ENCODE measurements at regions not wholly inside any gene's neighbourhood (a gene's known extent, or its start where the extent isn't known, plus 50 kb on each side); places are given as distances from the start of the nearest gene placed in this dataset.

DNA sequence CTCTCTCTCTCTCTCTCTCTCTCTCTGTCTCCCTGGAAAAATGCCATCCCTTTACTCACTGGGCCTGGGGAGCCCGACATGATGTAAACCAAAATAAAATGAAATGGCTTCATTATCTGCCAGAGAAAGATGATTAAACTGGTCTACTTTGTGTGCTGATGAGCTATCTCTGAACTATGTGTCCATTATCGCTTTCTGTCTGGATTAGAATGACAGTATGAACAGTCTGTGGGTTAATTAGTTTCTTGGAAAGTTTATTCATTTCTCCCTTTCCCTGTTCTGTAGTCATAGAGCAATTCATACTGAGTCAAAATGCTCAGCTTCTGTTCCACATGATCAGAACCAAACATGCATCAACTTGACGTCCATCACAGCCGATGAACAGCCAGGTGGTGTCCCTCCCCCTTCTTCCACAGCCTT is 72.4 kb upstream of the KCND3 start:
- Histone ChIP-seq H3K27me3 (ENCODE audit: control insufficient read depth, insufficient read depth, low read length) (no peaks in the 10 kb centered on the region), H3K4me3 (ENCODE audit: low read length) (no peak overlapping the region), H3K9me3 (ENCODE audit: control insufficient read depth, insufficient read depth, low read length) (no peaks in the 10 kb centered on the region), H3K27ac (ENCODE audit: low read length) (no peak overlapping the region), H3K36me3 (ENCODE audit: control insufficient read depth, insufficient read depth, low read length) (no peaks in the 10 kb centered on the region), H3K4me1 (ENCODE audit: control insufficient read depth, insufficient read depth, low read length) (no peaks in the 10 kb centered on the region)
- intact Hi-C loops (cut with micrococcal nuclease) = no loop called here
- DNase-seq (no peak), ATAC-seq (no peak)
- H3K27ac Mint-ChIP-seq = no peak overlapping the region
- WGBS (ENCODE audit: insufficient coverage) = 79% methylated on average over 3 of the region's 4 CpGs
- no peaks in the 10 kb centered on the region for H3K36me3 Mint-ChIP-seq
- H3K4me1 Mint-ChIP-seq = no peaks in the 10 kb centered on the region
- TF ChIP-seq CTCF (IDR thresholded peaks at IDR 0.05) = no peak
- H3K9me3 Mint-ChIP-seq = no peaks in the 10 kb centered on the region
- peaks cover 14 to 27% of the 10 kb centered on the region in 2 donors for H3K27me3 Mint-ChIP-seq (ENCODE audit: low read depth in 2 of 2)
- no peak overlapping the region for H3K4me3 Mint-ChIP-seq

DNA sequence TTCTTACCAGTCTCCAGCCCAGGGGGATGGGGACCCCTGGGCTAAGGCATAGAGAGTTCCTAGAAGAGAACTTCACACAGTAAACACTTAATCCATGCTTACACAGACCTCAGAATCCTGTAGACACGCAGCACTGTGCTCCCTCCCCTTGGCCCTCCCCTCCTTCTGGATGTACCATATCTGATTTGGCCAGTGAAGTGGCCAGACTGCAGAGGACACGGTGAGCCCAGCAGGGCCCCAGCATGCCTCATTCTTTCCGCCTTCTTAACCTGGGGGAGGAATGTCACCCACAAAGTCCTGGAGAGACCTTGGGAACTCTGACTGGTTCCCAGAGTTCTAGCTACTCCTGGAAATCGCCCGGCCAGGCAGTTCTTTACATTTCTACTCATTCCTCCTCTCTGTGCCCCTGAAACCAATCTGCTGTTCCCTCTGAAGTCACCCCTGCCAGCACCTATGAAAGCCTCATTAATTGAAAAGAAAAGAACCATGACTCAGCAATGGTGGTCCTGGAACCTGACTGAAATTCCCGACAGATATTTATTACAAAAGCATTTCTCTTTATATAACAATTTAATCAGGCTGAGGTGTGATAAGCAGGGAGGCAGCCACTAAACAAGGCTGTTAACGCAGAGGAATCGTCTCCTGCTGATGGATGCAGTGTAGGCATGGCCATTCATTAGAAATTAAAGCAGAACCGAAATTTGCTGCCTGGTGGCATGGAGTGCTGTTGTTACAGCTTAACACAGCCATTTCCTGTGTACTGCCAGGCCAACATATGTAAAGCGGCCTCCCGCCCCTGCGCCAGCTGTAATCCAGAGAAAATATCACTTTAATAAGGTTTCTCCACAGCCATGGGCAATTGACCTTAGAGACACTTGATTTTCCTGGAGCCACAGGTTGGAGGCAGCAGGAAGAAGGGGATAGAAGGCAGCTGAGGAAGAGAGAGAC is 74.6 kb upstream of the KCND3 start:
- Histone ChIP-seq H3K27ac (ENCODE audit: low read length) (no peak overlapping the region), H3K27me3 (ENCODE audit: control insufficient read depth, insufficient read depth, low read length) (no peaks in the 10 kb centered on the region), H3K9me3 (ENCODE audit: control insufficient read depth, insufficient read depth, low read length) (no peaks in the 10 kb centered on the region), H3K36me3 (ENCODE audit: control insufficient read depth, insufficient read depth, low read length) (no peaks in the 10 kb centered on the region), H3K4me1 (ENCODE audit: control insufficient read depth, insufficient read depth, low read length) (no peaks in the 10 kb centered on the region), H3K4me3 (ENCODE audit: low read length) (no peak overlapping the region)
- 63% methylated on average over 11 of the region's 12 CpGs for WGBS (ENCODE audit: insufficient coverage)
- no peak overlapping the region for H3K27ac Mint-ChIP-seq
- ATAC-seq (no peak), DNase-seq (no peak)
- TF ChIP-seq CTCF (IDR thresholded peaks at IDR 0.05) = no peak
- no peaks in the 10 kb centered on the region for H3K4me1 Mint-ChIP-seq
- H3K4me3 Mint-ChIP-seq = no peak overlapping the region
- peaks cover 11 to 19% of the 10 kb centered on the region in 2 donors for H3K27me3 Mint-ChIP-seq (ENCODE audit: low read depth in 2 of 2)
- no peaks in the 10 kb centered on the region for H3K36me3 Mint-ChIP-seq
- no peaks in the 10 kb centered on the region for H3K9me3 Mint-ChIP-seq
- intact Hi-C loops (cut with micrococcal nuclease) = no loop called here

- intact Hi-C loops (cut with micrococcal nuclease) = no loop called here
- DNase-seq (no peak), ATAC-seq (no peak)
- no peak overlapping the region for H3K4me3 Mint-ChIP-seq
- no peak for TF ChIP-seq CTCF (IDR thresholded peaks at IDR 0.05)
- no peaks in the 10 kb centered on the region for H3K4me1 Mint-ChIP-seq
- WGBS (ENCODE audit: insufficient coverage) = 93% methylated on average over 1 of the region's 1 CpG
- no peak overlapping the region for H3K27ac Mint-ChIP-seq
- Histone ChIP-seq H3K36me3 (ENCODE audit: control insufficient read depth, insufficient read depth, low read length) (no peaks in the 10 kb centered on the region), H3K27me3 (ENCODE audit: control insufficient read depth, insufficient read depth, low read length) (no peaks in the 10 kb centered on the region), H3K9me3 (ENCODE audit: control insufficient read depth, insufficient read depth, low read length) (no peaks in the 10 kb centered on the region), H3K27ac (ENCODE audit: low read length) (no peak overlapping the region), H3K4me1 (ENCODE audit: control insufficient read depth, insufficient read depth, low read length) (no peaks in the 10 kb centered on the region), H3K4me3 (ENCODE audit: low read length) (no peak overlapping the region)
- H3K27me3 Mint-ChIP-seq (ENCODE audit: low read depth in 2 of 2) = peaks cover 25 to 40% of the 10 kb centered on the region in 2 donors
- H3K36me3 Mint-ChIP-seq = no peaks in the 10 kb centered on the region
- H3K9me3 Mint-ChIP-seq = no peaks in the 10 kb centered on the region
These were observed 78.5 kb upstream of the KCND3 start for GRCh38 chr1:112067989-112068388.

Data from natural killer cell (primary cell).